Keratinocyte (primary cell): ENCODE measurements at regions not wholly inside any gene's neighbourhood (a gene's known extent, or its start where the extent isn't known, plus 50 kb on each side); places are given as distances from the start of the nearest gene placed in this dataset.

Source experiments
- EZH2 ChIP-seq: IDR thresholded peaks from one replicate; pipeline ENCODE4 v1.6.1; 2012; ENCODE audit warnings: inconsistent platforms, mild to moderate bottlenecking, low read length, moderate library complexity
- TF ChIP-seq, protein P1 (sequence below), 3 experiments: IDR thresholded peaks in 1 of 3; conservative IDR thresholded peaks in 1 of 3; optimal IDR thresholded peaks in 1 of 3; 2 replicates in 2 of 3; 3 replicates in 1 of 3; pipeline versions ENCODE3 to v1.5.1; 2011; ENCODE audit warnings: low read length in 3 of 3, mild to moderate bottlenecking in 3 of 3, moderate library complexity in 2 of 3, control low read depth in 1 of 3, inconsistent platforms in 1 of 3; ENCODE audit not compliant: insufficient read depth in 2 of 3; ENCODE audit errors: extremely low read depth in 1 of 3

- no peak for TF ChIP-seq EZH2
- TF ChIP-seq, protein P1, sequence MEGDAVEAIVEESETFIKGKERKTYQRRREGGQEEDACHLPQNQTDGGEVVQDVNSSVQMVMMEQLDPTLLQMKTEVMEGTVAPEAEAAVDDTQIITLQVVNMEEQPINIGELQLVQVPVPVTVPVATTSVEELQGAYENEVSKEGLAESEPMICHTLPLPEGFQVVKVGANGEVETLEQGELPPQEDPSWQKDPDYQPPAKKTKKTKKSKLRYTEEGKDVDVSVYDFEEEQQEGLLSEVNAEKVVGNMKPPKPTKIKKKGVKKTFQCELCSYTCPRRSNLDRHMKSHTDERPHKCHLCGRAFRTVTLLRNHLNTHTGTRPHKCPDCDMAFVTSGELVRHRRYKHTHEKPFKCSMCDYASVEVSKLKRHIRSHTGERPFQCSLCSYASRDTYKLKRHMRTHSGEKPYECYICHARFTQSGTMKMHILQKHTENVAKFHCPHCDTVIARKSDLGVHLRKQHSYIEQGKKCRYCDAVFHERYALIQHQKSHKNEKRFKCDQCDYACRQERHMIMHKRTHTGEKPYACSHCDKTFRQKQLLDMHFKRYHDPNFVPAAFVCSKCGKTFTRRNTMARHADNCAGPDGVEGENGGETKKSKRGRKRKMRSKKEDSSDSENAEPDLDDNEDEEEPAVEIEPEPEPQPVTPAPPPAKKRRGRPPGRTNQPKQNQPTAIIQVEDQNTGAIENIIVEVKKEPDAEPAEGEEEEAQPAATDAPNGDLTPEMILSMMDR (optimal IDR thresholded peaks at IDR 0.05 in 1 of 3, IDR thresholded peaks at IDR 0.05 in 1 of 3, conservative IDR thresholded peaks at IDR 0.05 in 1 of 3; ENCODE audit: extremely low read depth in 1 of 3, insufficient read depth in 2 of 3, low read length in 3 of 3), result no peak
These were observed 243.2 kb downstream of the CEMIP2 start for GRCh38 chr9:71524996-71525580.
